Neural progenitor cell (in vitro differentiated cells): ENCODE measurements at regions not wholly inside any gene's neighbourhood (a gene's known extent, or its start where the extent isn't known, plus 50 kb on each side); places are given as distances from the start of the nearest gene placed in this dataset.

Experiments
- EZH2phosphoT487 ChIP-seq: fragments of 200-600 bp; sonication (generic); IDR thresholded peaks from 2 replicates; pipeline ENCODE4 v1.6.1; 2017; ENCODE audit warnings: antibody characterized with exemption
- TF ChIP-seq, protein P1 (sequence below): fragments of 200-600 bp; sonication (generic); IDR thresholded peaks from 2 replicates; pipeline ENCODE4 v1.5.1; 2017; ENCODE audit warnings: antibody characterized with exemption, mild to moderate bottlenecking

DNA sequence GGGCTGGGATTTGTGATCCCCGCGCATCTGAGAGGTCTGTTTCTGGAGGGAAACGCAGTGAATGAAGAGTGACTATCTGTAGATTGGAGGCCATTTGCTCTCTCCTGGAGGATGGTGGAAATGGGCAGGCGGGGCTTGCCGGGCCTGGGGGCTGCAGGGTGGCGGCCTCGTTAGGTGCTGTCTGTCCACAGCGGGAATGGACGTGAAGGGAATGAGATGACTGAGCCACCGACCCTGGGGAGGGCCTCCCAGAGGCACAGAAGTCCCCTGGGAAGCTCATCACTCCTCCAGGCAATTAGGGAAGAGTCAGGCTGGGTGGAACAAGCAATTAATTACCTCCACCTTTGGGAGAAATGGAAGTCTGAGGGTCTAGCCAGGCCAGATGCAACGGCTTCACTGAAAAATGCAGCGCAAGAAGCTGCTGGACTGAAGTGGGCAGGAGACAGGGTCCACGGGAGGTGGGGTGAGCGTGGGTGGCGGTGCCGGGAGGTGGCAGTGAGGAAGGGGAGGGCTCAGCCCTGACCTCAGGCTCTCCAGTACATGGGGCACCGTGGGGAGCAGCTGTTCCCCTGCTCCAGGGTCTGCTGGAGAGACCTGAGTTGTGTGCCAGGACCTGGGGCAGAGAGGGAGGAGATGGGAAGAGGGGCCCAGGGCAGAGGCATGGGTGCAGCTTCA lies 524.5 kb downstream of the BRD1 start:
- TF ChIP-seq, protein P1, sequence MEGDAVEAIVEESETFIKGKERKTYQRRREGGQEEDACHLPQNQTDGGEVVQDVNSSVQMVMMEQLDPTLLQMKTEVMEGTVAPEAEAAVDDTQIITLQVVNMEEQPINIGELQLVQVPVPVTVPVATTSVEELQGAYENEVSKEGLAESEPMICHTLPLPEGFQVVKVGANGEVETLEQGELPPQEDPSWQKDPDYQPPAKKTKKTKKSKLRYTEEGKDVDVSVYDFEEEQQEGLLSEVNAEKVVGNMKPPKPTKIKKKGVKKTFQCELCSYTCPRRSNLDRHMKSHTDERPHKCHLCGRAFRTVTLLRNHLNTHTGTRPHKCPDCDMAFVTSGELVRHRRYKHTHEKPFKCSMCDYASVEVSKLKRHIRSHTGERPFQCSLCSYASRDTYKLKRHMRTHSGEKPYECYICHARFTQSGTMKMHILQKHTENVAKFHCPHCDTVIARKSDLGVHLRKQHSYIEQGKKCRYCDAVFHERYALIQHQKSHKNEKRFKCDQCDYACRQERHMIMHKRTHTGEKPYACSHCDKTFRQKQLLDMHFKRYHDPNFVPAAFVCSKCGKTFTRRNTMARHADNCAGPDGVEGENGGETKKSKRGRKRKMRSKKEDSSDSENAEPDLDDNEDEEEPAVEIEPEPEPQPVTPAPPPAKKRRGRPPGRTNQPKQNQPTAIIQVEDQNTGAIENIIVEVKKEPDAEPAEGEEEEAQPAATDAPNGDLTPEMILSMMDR = no peak
- no peak for TF ChIP-seq EZH2phosphoT487
